GM18511 (cell line): ENCODE measurements at regions not wholly inside any gene's neighbourhood (a gene's known extent, or its start where the extent isn't known, plus 50 kb on each side); places are given as distances from the start of the nearest gene placed in this dataset.

Source experiments
- ATAC-seq: cut with Tn5 transposase; IDR thresholded peaks from one replicate; pipeline ENCODE4 v1.9.1; 2021; ENCODE audit warnings: mild to moderate bottlenecking, moderate library complexity; ENCODE audit not compliant: unreplicated experiment

GRCh38 chr4:57442831-57443291 lies 332.7 kb upstream of the IGFBP7 start:
- peak; percentile 55 for ATAC-seq

DNA sequence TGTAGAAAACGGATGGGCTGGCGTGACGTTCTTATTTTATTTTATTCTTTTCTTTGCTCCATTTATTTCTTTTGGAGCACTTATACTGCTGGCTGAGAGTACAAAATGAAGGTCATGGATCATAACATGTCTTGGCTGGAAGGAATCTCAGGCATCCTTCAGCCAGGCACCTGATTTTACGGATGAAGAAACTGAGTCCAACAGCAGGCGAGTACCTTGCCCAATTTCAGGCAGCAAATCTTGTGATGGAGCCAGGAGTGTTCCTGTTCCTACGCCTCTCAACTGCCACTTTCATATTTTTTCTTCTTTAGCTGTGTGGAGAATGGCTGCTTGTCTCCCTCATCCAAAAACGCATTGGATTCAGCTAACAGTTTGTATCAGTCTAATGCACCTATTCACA lies 332.1 kb upstream of the IGFBP7 start:
- peak; percentile 7 for ATAC-seq

GRCh38 chr4:57437649-57438048 lies 327.5 kb upstream of the IGFBP7 start:
- no peak for ATAC-seq

DNA sequence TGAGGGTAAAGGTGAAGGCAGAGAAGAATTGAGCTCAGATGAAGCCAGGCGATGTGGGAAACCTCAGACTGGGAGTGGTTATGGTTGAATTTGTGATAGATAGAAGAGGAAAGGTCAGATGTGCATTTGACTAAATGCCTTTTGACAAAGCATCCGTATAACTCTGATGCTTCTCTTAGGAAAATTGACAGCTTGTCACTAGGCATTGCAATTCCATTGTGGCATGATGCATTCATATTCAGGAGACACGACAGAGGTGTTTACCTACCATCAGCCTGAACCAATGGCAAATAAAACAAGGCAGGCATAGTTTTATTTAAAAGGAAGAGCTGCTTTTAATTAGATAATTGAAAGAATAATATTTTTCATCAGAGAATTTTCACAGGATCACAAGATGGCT lies 325.1 kb upstream of the IGFBP7 start:
- no peak for ATAC-seq

DNA sequence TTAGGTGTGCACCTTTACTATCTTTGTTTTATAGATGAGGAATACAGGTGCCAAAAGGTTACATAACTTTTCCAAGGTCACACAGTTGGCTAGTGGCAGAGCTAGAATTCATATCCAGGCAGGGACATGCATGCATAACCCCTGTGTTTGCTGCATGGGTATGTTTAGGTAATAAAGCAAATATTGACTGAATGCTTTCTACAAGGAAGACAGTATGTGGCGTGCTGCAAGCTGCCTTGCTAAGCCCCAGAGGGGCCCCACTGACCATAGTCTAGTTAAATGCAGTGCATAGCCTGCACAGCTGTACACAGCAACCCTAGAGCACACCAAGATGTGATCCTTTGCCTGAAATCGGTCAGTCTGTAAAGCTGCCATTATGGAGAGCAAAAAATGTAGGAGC lies 320.5 kb upstream of the IGFBP7 start:
- no peak for ATAC-seq

DNA sequence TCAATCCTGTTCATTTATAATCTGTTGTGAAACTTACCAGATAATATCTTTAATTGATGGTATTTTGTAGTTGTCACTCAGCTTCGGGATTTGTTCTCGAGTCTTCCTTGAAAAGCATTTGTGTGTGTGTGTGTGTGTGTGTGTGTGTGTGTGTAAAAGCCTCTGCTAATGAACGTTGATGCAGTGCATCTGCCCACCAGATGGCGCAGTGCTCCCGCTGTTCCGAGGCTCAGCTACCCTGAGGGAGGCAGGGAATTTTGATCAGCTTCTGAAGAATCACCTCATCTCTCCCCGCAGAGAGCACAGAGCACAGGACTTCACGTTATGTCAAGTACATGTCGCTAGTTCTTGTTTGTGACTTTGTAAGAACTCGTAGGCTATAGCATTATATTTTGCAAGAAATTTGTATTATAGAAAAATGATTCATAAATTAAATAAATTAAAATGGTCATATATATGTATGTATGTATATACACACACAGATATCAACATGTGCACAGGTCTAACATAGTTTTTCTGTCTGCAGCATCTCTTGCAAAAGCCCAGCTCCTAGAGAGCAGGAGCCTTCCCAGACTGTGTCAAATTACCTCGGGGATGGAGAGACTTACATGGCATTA lies 316.7 kb upstream of the IGFBP7 start:
- peak; percentile 87 for ATAC-seq

DNA sequence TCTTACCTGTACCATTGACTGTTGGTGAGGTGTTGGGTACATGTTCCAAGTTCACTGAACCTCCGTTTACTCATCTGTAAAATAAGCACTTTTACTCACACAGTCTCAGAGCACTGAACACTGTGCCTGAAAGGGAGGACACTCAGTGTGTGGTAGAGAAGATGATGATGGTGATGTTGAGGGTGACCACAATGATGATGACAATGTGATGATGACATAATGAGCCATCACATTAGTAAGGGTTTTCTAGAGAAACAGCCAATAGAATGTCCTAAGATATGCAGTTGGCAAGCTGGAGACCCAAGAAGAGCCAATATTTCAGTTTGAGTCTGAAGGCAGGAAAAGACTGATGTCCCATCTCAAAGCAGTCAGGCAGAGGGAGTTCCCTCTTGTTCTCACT lies 315.4 kb upstream of the IGFBP7 start:
- no peak for ATAC-seq

GRCh38 chr4:57424232-57424897 lies 314.2 kb upstream of the IGFBP7 start:
- no peak for ATAC-seq

DNA sequence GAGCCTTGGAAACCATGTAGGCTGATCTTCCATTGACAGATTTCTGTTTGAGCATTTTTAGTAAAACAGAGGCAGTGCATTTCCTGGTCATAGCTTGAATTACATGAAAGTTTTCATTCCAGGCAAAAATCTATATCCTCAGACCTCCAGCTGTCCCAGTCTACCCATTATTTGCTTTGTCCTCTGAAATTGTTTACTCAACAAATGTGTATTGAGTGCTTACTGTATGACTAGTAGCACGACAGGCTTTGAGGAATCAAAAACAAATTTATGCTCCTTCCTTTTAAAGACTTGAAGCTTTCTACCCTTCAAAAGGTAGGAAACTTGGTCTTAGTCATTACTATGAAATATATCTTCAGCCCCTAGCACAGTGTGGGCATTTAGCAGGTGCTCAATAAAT lies 307.9 kb upstream of the IGFBP7 start:
- ATAC-seq: no peak

DNA sequence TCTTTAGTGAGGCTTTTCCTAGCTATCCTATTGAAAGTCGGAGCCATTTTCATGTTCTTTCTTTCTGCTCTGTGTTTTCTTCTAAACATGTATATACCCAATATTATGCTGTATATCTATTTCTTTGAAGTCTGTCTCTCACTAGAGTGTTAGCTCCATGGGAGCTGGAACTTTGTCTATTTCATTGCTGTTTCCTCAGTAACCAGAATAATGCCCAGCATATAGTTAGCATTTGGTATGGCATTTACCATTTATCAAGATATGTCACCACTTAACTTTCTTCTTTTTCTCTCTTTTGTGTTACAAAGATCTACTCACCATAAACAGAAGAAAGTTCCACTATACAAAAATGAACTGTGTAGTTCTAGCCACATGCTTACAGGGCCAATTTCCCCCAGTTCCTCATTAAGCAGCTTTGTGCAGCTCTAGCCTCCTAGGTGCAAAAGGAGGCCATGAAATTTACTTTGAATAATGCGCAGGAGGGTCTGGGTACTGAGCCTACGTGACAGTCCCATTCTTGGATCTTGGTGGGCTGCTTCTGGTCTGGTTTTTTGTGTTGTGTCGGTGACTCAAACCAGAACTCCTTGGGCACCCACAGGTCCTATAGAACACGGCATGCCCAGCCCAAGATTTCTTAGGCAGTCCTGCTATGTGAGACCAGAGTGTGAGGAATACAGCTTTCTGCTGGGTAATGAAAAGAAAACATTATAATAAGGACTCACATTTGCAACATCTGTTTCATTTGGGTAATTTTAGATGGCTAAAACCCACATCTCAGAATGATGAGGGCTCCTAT lies 302.3 kb upstream of the IGFBP7 start:
- no peak for ATAC-seq

GRCh38 chr4:57410331-57411052 lies 300.3 kb upstream of the IGFBP7 start:
- ATAC-seq: no peak

- no peak for ATAC-seq
These were observed 295.2 kb upstream of the IGFBP7 start for GRCh38 chr4:57405359-57405758.

GRCh38 chr4:57404483-57404882 lies 294.3 kb upstream of the IGFBP7 start:
- ATAC-seq: no peak

GRCh38 chr4:57403591-57403990 lies 293.4 kb upstream of the IGFBP7 start:
- ATAC-seq: no peak

GRCh38 chr4:57401586-57401985 lies 291.4 kb upstream of the IGFBP7 start:
- no peak for ATAC-seq

- no peak for ATAC-seq
These were observed 268.6 kb upstream of the IGFBP7 start for GRCh38 chr4:57378766-57379165.

GRCh38 chr4:57374866-57375595 lies 264.8 kb upstream of the IGFBP7 start:
- no peak for ATAC-seq

GRCh38 chr4:57373991-57374390 lies 263.8 kb upstream of the IGFBP7 start:
- no peak for ATAC-seq

DNA sequence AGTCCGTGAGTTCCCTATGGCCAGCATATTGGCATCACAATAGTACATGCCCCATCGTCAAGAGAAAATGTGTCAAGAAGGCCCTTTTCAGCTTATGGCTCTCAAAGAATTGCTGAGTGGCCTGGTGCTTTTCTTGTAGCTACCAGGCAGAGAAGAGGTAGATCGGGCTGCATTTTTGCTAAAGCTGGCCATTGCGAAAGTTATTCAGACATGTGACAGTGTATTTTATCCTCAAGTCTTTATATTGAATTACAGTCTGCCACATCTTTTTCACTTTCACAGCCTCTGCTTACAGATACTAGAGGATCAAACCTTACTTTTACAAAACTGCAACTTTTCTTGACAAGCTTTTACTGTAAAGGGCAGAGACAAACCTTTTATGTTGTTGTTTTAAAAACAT lies 261.5 kb upstream of the IGFBP7 start:
- ATAC-seq: no peak

DNA sequence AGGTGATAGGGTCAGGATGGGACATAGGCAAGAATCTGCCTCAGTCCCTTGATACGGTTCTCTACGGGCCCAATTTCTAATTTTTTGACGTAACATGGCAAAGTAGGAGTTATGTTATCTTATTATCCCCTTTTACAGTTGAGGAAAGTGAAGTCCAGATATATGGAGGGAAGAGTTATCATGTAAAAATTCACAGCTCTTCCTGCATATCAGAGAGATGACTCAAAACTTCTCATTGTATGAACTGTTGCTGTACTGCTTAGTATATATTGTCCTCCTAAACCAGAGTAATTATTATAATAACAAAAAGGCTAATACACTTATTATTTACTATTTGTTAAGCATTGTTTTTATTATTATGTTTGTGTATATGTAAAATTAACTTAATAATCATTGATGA lies 260.5 kb upstream of the IGFBP7 start:
- no peak for ATAC-seq

DNA sequence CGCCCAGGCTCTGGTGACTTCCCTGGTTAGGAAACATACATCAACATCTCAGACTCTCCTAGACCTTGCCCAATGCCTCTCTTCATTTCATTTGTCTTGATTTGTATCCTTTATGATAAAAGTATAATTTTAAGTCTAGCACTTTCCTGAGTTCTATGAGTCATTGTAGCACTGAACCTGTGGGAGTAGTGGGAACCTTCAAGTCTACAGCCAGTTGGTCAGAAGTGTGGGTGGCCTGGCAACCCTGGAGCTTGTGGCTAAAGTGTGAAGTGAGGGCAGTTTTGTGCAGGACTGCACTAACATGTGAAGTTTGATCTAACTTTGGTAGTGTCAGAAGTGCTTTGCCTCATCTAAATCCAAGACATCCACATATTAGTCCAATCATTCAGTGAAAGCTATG lies 259.3 kb upstream of the IGFBP7 start:
- no peak for ATAC-seq
